Thyroid gland (tissue), 4 donors: ENCODE measurements at regions not wholly inside any gene's neighbourhood (a gene's known extent, or its start where the extent isn't known, plus 50 kb on each side); places are given as distances from the start of the nearest gene placed in this dataset.
"Not testable (repeated sequence)": the region's sequence is repeated elsewhere in the genome, so short reads cannot be mapped to it uniquely, and the experiment has no call there.

Source experiments
- DNase-seq, 2 donors: peaks; one replicate each; pipeline ENCODE4 v3.0.0-alpha.2; 2019
- H3K27ac ChIP-seq, 3 donors: fragments of 200-600 bp; sonication (generic); 1 replicate in 2 of 3; 2 replicates in 1 of 3; pipeline ENCODE4 v1.5.1; 2016 to 2019; ENCODE audit warnings: mild to moderate bottlenecking in 1 of 3, moderate library complexity in 1 of 3
- H3K27me3 ChIP-seq: fragments of 200-600 bp; sonication (generic); one replicate; pipeline ENCODE4 v1.5.1; 2019
- H3K36me3 ChIP-seq, 2 donors: fragments of 200-600 bp; sonication (generic); one replicate each; pipeline ENCODE4 v1.5.1; 2016 to 2019
- H3K4me1 ChIP-seq, 2 donors: fragments of 200-600 bp; sonication (generic); one replicate each; pipeline ENCODE4 v1.5.1; 2017 to 2019
- H3K4me3 ChIP-seq, 3 donors: fragments of 200-600 bp; sonication (generic); replicated peaks in 1 of 3; 1 replicate in 2 of 3; 2 replicates in 1 of 3; pipeline ENCODE4 v1.5.1; 2016; ENCODE audit warnings: mild to moderate bottlenecking in 1 of 3
- H3K9me3 ChIP-seq: fragments of 200-600 bp; sonication (generic); one replicate; pipeline ENCODE4 v1.5.1; 2017
- POLR2A ChIP-seq, 2 donors: fragments of 450-650 bp; IDR thresholded peaks; one replicate each; pipeline ENCODE4 v1.6.1; 2017; ENCODE audit warnings: antibody characterized with exemption in 2 of 2, mild to moderate bottlenecking in 2 of 2, moderate library complexity in 1 of 2
- WGBS, 2 donors: methylation state at CpG; one replicate each; pipeline ENCODE4 v1.1.5; 2017; 5-methylcytosine and 5-hydroxymethylcytosine counted together
- intact Hi-C: fragments of 100-400 bp; cut with DNase I; formaldehyde crosslinking; loops from one replicate; pipeline ENCODE4 v1.15.1; 2023
- TF ChIP-seq, protein P1 (sequence below), 6 experiments: fragments of 200-600 bp in 3 of 6; fragments of 450-650 bp in 3 of 6; sonication (generic) in 3 of 6; IDR thresholded peaks; one replicate each; pipeline ENCODE4 v1.5.1; 2016 to 2019; ENCODE audit warnings: antibody characterized with exemption in 6 of 6, mild to moderate bottlenecking in 2 of 6, inconsistent platforms in 1 of 6, moderate library complexity in 1 of 6

DNA sequence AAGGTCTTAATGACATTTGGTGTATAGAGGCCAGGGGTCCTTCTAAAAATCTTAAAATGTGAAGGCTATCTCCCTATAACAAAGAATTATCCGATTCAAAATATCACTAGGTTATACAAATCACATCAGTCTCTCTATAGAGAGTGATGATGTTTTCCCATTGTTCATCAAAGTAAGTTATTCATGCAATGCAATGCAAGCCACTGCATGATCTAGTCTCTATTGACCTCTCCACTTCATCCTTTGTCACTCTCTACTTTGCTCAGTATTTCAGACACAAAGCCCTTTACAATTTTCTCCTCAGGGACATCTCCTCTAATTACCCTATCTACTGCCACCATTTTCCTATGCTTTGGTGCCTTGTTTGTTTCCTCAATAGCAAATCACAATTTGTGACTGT is 628.0 kb downstream of the HTR1B start:
- H3K4me1 ChIP-seq: no peaks in the 10 kb centered on the region
- H3K27me3 ChIP-seq: no peaks in the 10 kb centered on the region
- WGBS, 2 donors: 0 to 48% methylated on average over 1 of the region's 1 CpG
- no peaks in the 10 kb centered on the region for H3K36me3 ChIP-seq
- H3K27ac ChIP-seq: no peak overlapping the region
- TF ChIP-seq POLR2A (IDR thresholded peaks at IDR 0.05): no peak
- TF ChIP-seq, protein P1, sequence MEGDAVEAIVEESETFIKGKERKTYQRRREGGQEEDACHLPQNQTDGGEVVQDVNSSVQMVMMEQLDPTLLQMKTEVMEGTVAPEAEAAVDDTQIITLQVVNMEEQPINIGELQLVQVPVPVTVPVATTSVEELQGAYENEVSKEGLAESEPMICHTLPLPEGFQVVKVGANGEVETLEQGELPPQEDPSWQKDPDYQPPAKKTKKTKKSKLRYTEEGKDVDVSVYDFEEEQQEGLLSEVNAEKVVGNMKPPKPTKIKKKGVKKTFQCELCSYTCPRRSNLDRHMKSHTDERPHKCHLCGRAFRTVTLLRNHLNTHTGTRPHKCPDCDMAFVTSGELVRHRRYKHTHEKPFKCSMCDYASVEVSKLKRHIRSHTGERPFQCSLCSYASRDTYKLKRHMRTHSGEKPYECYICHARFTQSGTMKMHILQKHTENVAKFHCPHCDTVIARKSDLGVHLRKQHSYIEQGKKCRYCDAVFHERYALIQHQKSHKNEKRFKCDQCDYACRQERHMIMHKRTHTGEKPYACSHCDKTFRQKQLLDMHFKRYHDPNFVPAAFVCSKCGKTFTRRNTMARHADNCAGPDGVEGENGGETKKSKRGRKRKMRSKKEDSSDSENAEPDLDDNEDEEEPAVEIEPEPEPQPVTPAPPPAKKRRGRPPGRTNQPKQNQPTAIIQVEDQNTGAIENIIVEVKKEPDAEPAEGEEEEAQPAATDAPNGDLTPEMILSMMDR (IDR thresholded peaks at IDR 0.05): no peak
- H3K9me3 ChIP-seq: no peaks in the 10 kb centered on the region
- DNase-seq: no peak
- intact Hi-C loops: no loop called here
- H3K4me3 ChIP-seq: no peak overlapping the region

GRCh38 chr6:76834399-76834798 is 628.9 kb downstream of the HTR1B start:
- Histone ChIP-seq H3K27ac (no peak overlapping the region), H3K4me3 (no peak overlapping the region), H3K36me3 (no peaks in the 10 kb centered on the region), H3K27me3 (no peaks in the 10 kb centered on the region), H3K4me1 (no peaks in the 10 kb centered on the region), H3K9me3 (no peaks in the 10 kb centered on the region)
- TF ChIP-seq, protein P1 (IDR thresholded peaks at IDR 0.05): no peak
- no peak for TF ChIP-seq POLR2A (IDR thresholded peaks at IDR 0.05)
- intact Hi-C loops: no loop called here
- no peak for DNase-seq

DNA sequence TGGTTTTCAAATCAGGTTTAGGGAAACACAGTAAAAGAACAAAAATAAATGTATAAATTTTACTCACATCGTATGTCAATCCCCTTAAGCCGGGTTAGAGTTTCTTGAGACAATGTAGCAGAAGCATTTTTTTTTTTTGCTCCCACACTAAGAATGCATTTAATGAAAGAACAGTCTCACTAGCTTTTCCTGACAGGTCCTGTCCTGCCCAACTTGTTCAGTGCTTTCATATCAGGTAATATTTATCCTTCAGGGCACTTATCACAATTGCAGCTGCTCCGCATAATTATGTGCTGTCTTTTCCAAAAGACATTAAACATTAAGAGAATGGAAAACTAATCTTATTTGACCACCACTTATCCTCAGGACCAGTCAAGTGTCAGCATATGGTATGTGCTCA is 632.0 kb downstream of the HTR1B start:
- H3K4me1 ChIP-seq: no peaks in the 10 kb centered on the region
- TF ChIP-seq POLR2A (IDR thresholded peaks at IDR 0.05): no peak
- TF ChIP-seq, protein P1 (IDR thresholded peaks at IDR 0.05): no peak
- H3K36me3 ChIP-seq: no peaks in the 10 kb centered on the region
- WGBS, 2 donors: 59 to 61% methylated on average over 3 of the region's 3 CpGs
- H3K27me3 ChIP-seq: no peaks in the 10 kb centered on the region
- DNase-seq: no peak
- H3K9me3 ChIP-seq: no peaks in the 10 kb centered on the region
- no peak overlapping the region for H3K4me3 ChIP-seq
- H3K27ac ChIP-seq: no peak overlapping the region
- intact Hi-C loops: no loop called here

- H3K4me3 ChIP-seq, H3K36me3 ChIP-seq, intact Hi-C loops, H3K27me3 ChIP-seq, H3K4me1 ChIP-seq, DNase-seq, H3K9me3 ChIP-seq, H3K27ac ChIP-seq: not testable (repeated sequence)
- WGBS, 2 donors: 79 to 82% methylated on average over 6 of the region's 6 CpGs
Observed at GRCh38 chr6:76823578-76823977, 639.7 kb downstream of the HTR1B start.

- TF ChIP-seq, protein P1 (IDR thresholded peaks at IDR 0.05): no peak
- TF ChIP-seq POLR2A (IDR thresholded peaks at IDR 0.05): no peak
- 93% methylated on average over 4 of the region's 4 CpGs; no CpG with 5 or more reads in 1 of the 2 donors for WGBS, 2 donors
- no peak overlapping the region for H3K27ac ChIP-seq
- H3K4me1 ChIP-seq: no peaks in the 10 kb centered on the region
- H3K4me3 ChIP-seq: no peak overlapping the region
- H3K27me3 ChIP-seq: no peaks in the 10 kb centered on the region
- no peak for DNase-seq
- no peaks in the 10 kb centered on the region for H3K36me3 ChIP-seq
- intact Hi-C loops: no loop called here
- no peaks in the 10 kb centered on the region for H3K9me3 ChIP-seq
Observed at GRCh38 chr6:76818451-76818850, 644.8 kb downstream of the HTR1B start.

GRCh38 chr6:76817429-76817828 is 645.9 kb downstream of the HTR1B start:
- DNase-seq: no peak
- WGBS, 2 donors: 90 to 96% methylated on average over 2 to 4 of the region's 5 CpGs
- no peaks in the 10 kb centered on the region for H3K36me3 ChIP-seq

More at GRCh38 chr6:76817429-76817828, 645.9 kb downstream of the HTR1B start:
- intact Hi-C loops: no loop called here
- no peaks in the 10 kb centered on the region for H3K27me3 ChIP-seq
- H3K4me1 ChIP-seq: no peaks in the 10 kb centered on the region
- no peak overlapping the region for H3K27ac ChIP-seq
- TF ChIP-seq POLR2A (IDR thresholded peaks at IDR 0.05): no peak
- TF ChIP-seq, protein P1 (IDR thresholded peaks at IDR 0.05): no peak
- H3K4me3 ChIP-seq: no peak overlapping the region
- H3K9me3 ChIP-seq: no peaks in the 10 kb centered on the region
